H9 (cell line): ENCODE measurements at regions not wholly inside any gene's neighbourhood (a gene's known extent, or its start where the extent isn't known, plus 50 kb on each side); places are given as distances from the start of the nearest gene placed in this dataset.

ENCODE experiments used
- DNase-seq: peaks from one replicate; pipeline ENCODE4 v3.0.0-alpha.2; 2017
- H2AFZ ChIP-seq: one replicate; pipeline ENCODE4 v1.6.1; 2013; ENCODE audit warnings: mild to moderate bottlenecking, low read length, control low read depth, moderate library complexity
- H2AK5ac ChIP-seq: 2 replicates; pipeline ENCODE4 v1.6.1; 2013; ENCODE audit warnings: low read length, control low read depth, mixed read lengths; ENCODE audit not compliant: insufficient read length
- H2BK120ac ChIP-seq: one replicate; pipeline ENCODE4 v1.6.1; 2013; ENCODE audit warnings: low read depth, mild to moderate bottlenecking, low read length, control low read depth, inconsistent platforms; ENCODE audit not compliant: poor library complexity, severe bottlenecking
- H2BK12ac ChIP-seq: 2 replicates; pipeline ENCODE4 v1.6.1; 2013; ENCODE audit warnings: low read length, control low read depth, mixed read lengths, low read depth; ENCODE audit not compliant: insufficient read length
- H2BK15ac ChIP-seq: 2 replicates; pipeline ENCODE4 v1.6.1; 2013; ENCODE audit warnings: low read depth, low read length, control low read depth
- H2BK20ac ChIP-seq: one replicate; pipeline ENCODE4 v1.6.1; 2013; ENCODE audit warnings: low read depth, mild to moderate bottlenecking, low read length, control low read depth, inconsistent platforms; ENCODE audit not compliant: poor library complexity, severe bottlenecking
- H2BK5ac ChIP-seq: 2 replicates; pipeline ENCODE4 v1.6.1; 2013; ENCODE audit warnings: low read length, control low read depth, mixed read lengths; ENCODE audit not compliant: insufficient read length
- H3K14ac ChIP-seq: 2 replicates; pipeline ENCODE4 v1.6.1; 2013; ENCODE audit warnings: low read length, control low read depth; ENCODE audit not compliant: insufficient read depth
- H3K18ac ChIP-seq: 2 replicates; pipeline ENCODE4 v1.6.1; 2013; ENCODE audit warnings: low read depth, mild to moderate bottlenecking, mixed read lengths, low read length, control low read depth; ENCODE audit not compliant: insufficient read length
- H3K23ac ChIP-seq: 2 replicates; pipeline ENCODE4 v1.6.1; 2013; ENCODE audit warnings: low read length, control low read depth, mixed read lengths, low read depth; ENCODE audit not compliant: insufficient read length
- H3K23me2 ChIP-seq: 2 replicates; pipeline ENCODE4 v1.6.1; 2013; ENCODE audit warnings: low read depth, mild to moderate bottlenecking, mixed read lengths, low read length, control low read depth; ENCODE audit not compliant: insufficient read length, poor library complexity, severe bottlenecking
- H3K27ac ChIP-seq: 2 replicates; pipeline ENCODE4 v1.5.1; 2013; ENCODE audit warnings: low read length, control low read depth, mixed read lengths, low read depth; ENCODE audit not compliant: insufficient read length
- H3K27me3 ChIP-seq: 2 replicates; pipeline ENCODE4 v1.6.1; 2013; ENCODE audit warnings: low read length, control low read depth, inconsistent platforms; ENCODE audit not compliant: insufficient read depth
- H3K4ac ChIP-seq: 2 replicates; pipeline ENCODE4 v1.6.1; 2013; ENCODE audit warnings: low read depth, mild to moderate bottlenecking, control low read depth, inconsistent platforms, low read length, moderate library complexity
- H3K4me1 ChIP-seq: 2 replicates; pipeline ENCODE4 v1.6.1; 2013; ENCODE audit warnings: low read length, control low read depth, inconsistent platforms; ENCODE audit not compliant: insufficient read depth
- H3K4me2 ChIP-seq: 2 replicates; pipeline ENCODE4 v1.6.1; 2013; ENCODE audit warnings: low read length, control low read depth, mixed read lengths; ENCODE audit not compliant: insufficient read length, insufficient read depth
- H3K56ac ChIP-seq: 2 replicates; pipeline ENCODE4 v1.6.1; 2013; ENCODE audit warnings: low read depth, mild to moderate bottlenecking, mixed read lengths, low read length, control low read depth; ENCODE audit not compliant: insufficient read length
- H3K79me1 ChIP-seq: 2 replicates; pipeline ENCODE4 v1.6.1; 2013; ENCODE audit warnings: low read depth, mild to moderate bottlenecking, moderate library complexity, low read length, control low read depth, inconsistent platforms; ENCODE audit not compliant: insufficient read depth, poor library complexity, severe bottlenecking
- H3K79me2 ChIP-seq: 2 replicates; pipeline ENCODE4 v1.6.1; 2013; ENCODE audit warnings: low read length, control low read depth, inconsistent platforms; ENCODE audit not compliant: insufficient read depth
- H3K9ac ChIP-seq: 2 replicates; pipeline ENCODE4 v1.6.1; 2013; ENCODE audit warnings: low read length, control low read depth, mixed read lengths; ENCODE audit not compliant: insufficient read length; ENCODE audit errors: extremely low read depth
- H3K9me3 ChIP-seq: one replicate; pipeline ENCODE4 v1.6.1; 2013; ENCODE audit warnings: low read depth, low read length, inconsistent platforms; ENCODE audit not compliant: control insufficient read depth
- H3T11ph ChIP-seq: one replicate; pipeline ENCODE4 v1.6.1; 2013; ENCODE audit warnings: mild to moderate bottlenecking, low read length, control low read depth, inconsistent platforms
- H4K20me1 ChIP-seq: one replicate; pipeline ENCODE4 v1.6.1; 2013; ENCODE audit not compliant: control insufficient read depth, insufficient read length, insufficient read depth
- H4K5ac ChIP-seq: 2 replicates; pipeline ENCODE4 v1.6.1; 2013; ENCODE audit warnings: low read depth, mild to moderate bottlenecking, mixed read lengths, low read length, control low read depth; ENCODE audit not compliant: insufficient read length
- H4K8ac ChIP-seq: replicated peaks from 2 replicates; pipeline ENCODE4 v1.6.1; 2013; ENCODE audit warnings: low read length, control low read depth, mixed read lengths, low read depth; ENCODE audit not compliant: insufficient read length
- H4K91ac ChIP-seq: 2 replicates; pipeline ENCODE4 v1.6.1; 2013; ENCODE audit warnings: low read depth, mild to moderate bottlenecking, moderate library complexity, mixed read lengths, low read length, control low read depth; ENCODE audit not compliant: insufficient read length
- H3K27ac Mint-ChIP-seq, 3 experiments: 2 replicates in 2 of 3; 3 replicates in 1 of 3; pipeline ENCODE4 v1.8.0; 2020 to 2021; ENCODE audit warnings: mixed read lengths in 3 of 3, mild to moderate bottlenecking in 1 of 3, moderate library complexity in 1 of 3
- H3K27me3 Mint-ChIP-seq: 2 replicates; pipeline ENCODE4 v1.8.0; 2021; ENCODE audit warnings: low read depth, mild to moderate bottlenecking, moderate library complexity, mixed read lengths
- H3K36me3 Mint-ChIP-seq, 3 experiments: 2 replicates in 2 of 3; 3 replicates in 1 of 3; pipeline ENCODE4 v1.8.0; 2020 to 2021; ENCODE audit warnings: low read depth in 3 of 3, mixed read lengths in 3 of 3; ENCODE audit not compliant: insufficient read depth in 1 of 3
- H3K4me1 Mint-ChIP-seq, 2 experiments: 2 replicates each; pipeline ENCODE4 v1.8.0; 2020; ENCODE audit warnings: mixed read lengths in 2 of 2
- H3K4me3 Mint-ChIP-seq, 2 experiments: 2 replicates in 1 of 2; 3 replicates in 1 of 2; pipeline ENCODE4 v1.8.0; 2020 to 2021; ENCODE audit warnings: mild to moderate bottlenecking in 2 of 2, mixed read lengths in 2 of 2, moderate library complexity in 1 of 2
- H3K9me3 Mint-ChIP-seq, 2 experiments: 2 replicates in 1 of 2; 3 replicates in 1 of 2; pipeline ENCODE4 v1.8.0; 2020; ENCODE audit warnings: mild to moderate bottlenecking in 2 of 2, mixed read lengths in 2 of 2, moderate library complexity in 1 of 2
- WGBS: extraction: QIAGEN DNeasy Blood & Tissue Kit; methylation state at CpG from one replicate; pipeline ENCODE4 v1.1.7; 2013; ENCODE audit warnings: missing lambda C conversion rate, low lambda C conversion rate, mixed read lengths; ENCODE audit not compliant: insufficient read length; ENCODE audit errors: extremely low coverage; 5-methylcytosine and 5-hydroxymethylcytosine counted together
- TF ChIP-seq, protein P1 (sequence below): fragments of 200-600 bp; sonication (generic); conservative IDR thresholded peaks from 3 replicates; pipeline ENCODE4 v1.8.0; 2021; ENCODE audit warnings: antibody characterized with exemption, mild to moderate bottlenecking

DNA sequence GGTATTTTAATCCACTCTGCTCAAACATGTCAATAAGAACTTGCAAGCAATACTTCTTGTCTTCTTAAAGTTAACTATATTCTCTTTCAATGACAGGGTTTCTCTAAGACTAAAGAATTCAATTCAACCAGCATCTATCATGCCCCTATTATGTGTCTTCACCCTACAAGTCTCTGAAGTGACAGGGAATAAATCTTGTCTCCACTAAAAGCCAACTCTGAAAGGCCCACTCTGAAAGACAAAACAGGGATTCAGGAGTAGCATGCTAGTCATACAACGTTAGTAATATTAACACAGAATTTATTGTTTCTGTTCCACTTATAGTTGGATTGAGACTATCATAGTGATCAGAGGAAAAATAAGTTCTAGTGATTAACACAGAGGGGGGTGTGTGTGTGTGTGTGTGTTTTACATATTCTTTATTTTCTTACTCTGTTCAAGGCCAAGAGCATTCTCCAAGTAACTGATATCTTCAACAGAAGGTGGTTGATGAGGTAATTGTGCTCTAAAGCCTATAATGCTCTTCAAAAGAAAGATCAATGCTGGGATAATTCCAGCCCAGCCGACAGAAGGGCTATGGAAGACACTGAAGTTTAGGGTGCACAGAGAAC is 122.4 kb upstream of the DCLK2 start:
- TF ChIP-seq, protein P1, sequence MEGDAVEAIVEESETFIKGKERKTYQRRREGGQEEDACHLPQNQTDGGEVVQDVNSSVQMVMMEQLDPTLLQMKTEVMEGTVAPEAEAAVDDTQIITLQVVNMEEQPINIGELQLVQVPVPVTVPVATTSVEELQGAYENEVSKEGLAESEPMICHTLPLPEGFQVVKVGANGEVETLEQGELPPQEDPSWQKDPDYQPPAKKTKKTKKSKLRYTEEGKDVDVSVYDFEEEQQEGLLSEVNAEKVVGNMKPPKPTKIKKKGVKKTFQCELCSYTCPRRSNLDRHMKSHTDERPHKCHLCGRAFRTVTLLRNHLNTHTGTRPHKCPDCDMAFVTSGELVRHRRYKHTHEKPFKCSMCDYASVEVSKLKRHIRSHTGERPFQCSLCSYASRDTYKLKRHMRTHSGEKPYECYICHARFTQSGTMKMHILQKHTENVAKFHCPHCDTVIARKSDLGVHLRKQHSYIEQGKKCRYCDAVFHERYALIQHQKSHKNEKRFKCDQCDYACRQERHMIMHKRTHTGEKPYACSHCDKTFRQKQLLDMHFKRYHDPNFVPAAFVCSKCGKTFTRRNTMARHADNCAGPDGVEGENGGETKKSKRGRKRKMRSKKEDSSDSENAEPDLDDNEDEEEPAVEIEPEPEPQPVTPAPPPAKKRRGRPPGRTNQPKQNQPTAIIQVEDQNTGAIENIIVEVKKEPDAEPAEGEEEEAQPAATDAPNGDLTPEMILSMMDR, result no peak
- Histone ChIP-seq H3K56ac (no peak overlapping the region), H4K91ac (no peak overlapping the region)

More for the DNA sequence above, 122.4 kb upstream of the DCLK2 start:
- Histone ChIP-seq H3K79me1 (no peaks in the 10 kb centered on the region), H2AFZ (no peak overlapping the region), H4K8ac (no peak overlapping the region), H2AK5ac (no peak overlapping the region), H4K20me1 (no peaks in the 10 kb centered on the region), H3K4me1 (no peaks in the 10 kb centered on the region), H3K9me3 (no peaks in the 10 kb centered on the region), H3K4ac (no peak overlapping the region), H3K4me2 (no peak overlapping the region), H3K23ac (no peak overlapping the region), H3K14ac (no peak overlapping the region), H2BK15ac (no peak overlapping the region), H2BK120ac (no peak overlapping the region), H4K5ac (no peak overlapping the region), H3K18ac (no peak overlapping the region), H2BK5ac (no peak overlapping the region), H3K23me2 (no peaks in the 10 kb centered on the region), H3K9ac (no peak overlapping the region), H3K27ac (no peak overlapping the region), H2BK20ac (no peak overlapping the region), H3T11ph (no peak overlapping the region), H3K27me3 (no peaks in the 10 kb centered on the region), H3K79me2 (no peaks in the 10 kb centered on the region), H2BK12ac (no peak overlapping the region)
- Mint-ChIP-seq H3K36me3 (no peaks in the 10 kb centered on the region), H3K9me3 (no peaks in the 10 kb centered on the region), H3K4me3 (no peak overlapping the region), H3K4me1 (peaks cover 0 to 2% of the 10 kb centered on the region in 2 experiments; a peak in 1 of 4 replicates), H3K27ac (no peak overlapping the region), H3K27me3 (no peaks in the 10 kb centered on the region; the same call in 1 of the 2 replicates)
- no CpG with 5 or more reads among the region's 2 CpGs for WGBS
- DNase-seq, result no peak
